GM12891 (cell line): ENCODE measurements at regions not wholly inside any gene's neighbourhood (a gene's known extent, or its start where the extent isn't known, plus 50 kb on each side); places are given as distances from the start of the nearest gene placed in this dataset.

Experiments
- PAX5 ChIP-seq: IDR thresholded peaks from 2 replicates; pipeline ENCODE4 v1.6.1; 2011; ENCODE audit warnings: low read length, moderate library complexity, mild to moderate bottlenecking; ENCODE audit not compliant: insufficient read depth, severe bottlenecking
- POLR2A ChIP-seq: IDR thresholded peaks from 2 replicates; pipeline ENCODE4 v1.6.1; 2011; ENCODE audit warnings: low read depth, low read length, control low read depth
- POLR2AphosphoS5 ChIP-seq: IDR thresholded peaks from 2 replicates; pipeline ENCODE4 v1.6.1; 2011; ENCODE audit warnings: low read depth, low read length, control low read depth
- POU2F2 ChIP-seq: IDR thresholded peaks from 2 replicates; pipeline ENCODE4 v1.6.1; 2011; ENCODE audit warnings: low read depth, mild to moderate bottlenecking, control low read depth, low read length, moderate library complexity
- SPI1 ChIP-seq: IDR thresholded peaks from 2 replicates; pipeline ENCODE4 v1.6.1; 2011; ENCODE audit warnings: low read depth, low read length, control low read depth
- TAF1 ChIP-seq: IDR thresholded peaks from 2 replicates; pipeline ENCODE4 v1.6.1; 2011; ENCODE audit warnings: low read depth, low read length, control low read depth

DNA sequence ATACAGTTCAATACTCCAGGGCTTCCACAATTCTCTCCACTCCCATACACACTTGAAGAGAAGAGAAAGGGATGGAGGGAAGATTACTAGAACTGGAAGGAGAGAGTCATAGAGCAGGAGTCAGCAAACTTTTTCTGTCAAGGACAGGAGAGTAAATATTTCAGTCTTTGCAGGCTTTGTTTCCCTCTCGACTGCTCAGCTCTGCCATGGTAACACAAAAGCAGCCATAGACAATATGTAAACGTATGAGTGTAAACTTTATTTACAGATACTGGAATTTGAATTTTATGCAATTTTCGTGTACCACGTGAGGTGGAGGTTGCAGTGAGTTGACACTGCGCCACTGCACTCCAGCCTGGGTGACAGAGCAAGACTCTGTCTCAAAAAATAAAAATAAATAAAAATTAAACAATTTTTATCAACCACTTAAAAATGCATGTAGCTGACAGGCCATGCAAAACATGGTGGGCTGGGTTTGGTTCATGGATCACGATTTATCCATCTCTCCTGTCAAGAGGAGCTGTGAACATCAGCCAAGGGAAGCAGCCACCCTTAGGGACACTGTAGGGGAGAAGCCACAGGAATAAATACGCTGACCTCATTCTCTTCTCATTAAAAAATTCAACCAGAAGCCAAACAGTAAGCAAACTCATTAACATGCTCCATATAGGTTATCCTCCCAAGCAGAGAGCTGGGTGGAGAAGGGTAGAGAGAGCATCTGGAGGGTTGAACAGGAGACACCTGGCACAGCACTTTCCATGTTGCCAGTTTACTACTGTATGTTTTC, 266.4 kb upstream of the FN1 start:
- TF ChIP-seq POLR2AphosphoS5 (no peak), TAF1 (no peak), POLR2A (no peak), SPI1 (no peak), PAX5 (no peak), POU2F2 (no peak)
